Hypothalamus (tissue), 51 donors: ENCODE measurements at regions not wholly inside any gene's neighbourhood (a gene's known extent, or its start where the extent isn't known, plus 50 kb on each side); places are given as distances from the start of the nearest gene placed in this dataset.
"Not testable (repeated sequence)": the region's sequence is repeated elsewhere in the genome, so short reads cannot be mapped to it uniquely, and the experiment has no call there.

Experiments
- DNase-seq, 51 donors: peaks; one replicate each; lab custom pipeline; 2025; lab: John Stamatoyannopoulos, UW

GRCh38 chr19:29015569-29015968 lies 197.4 kb downstream of the UQCRFS1 start:
- DNase-seq, result no peak

- DNase-seq, result no peak
These were observed 198.0 kb downstream of the UQCRFS1 start for GRCh38 chr19:29014857-29015436.

- no peak for DNase-seq
These were observed 199.0 kb downstream of the UQCRFS1 start for GRCh38 chr19:29013988-29014387.

- no peak for DNase-seq
These were observed 199.6 kb downstream of the UQCRFS1 start for GRCh38 chr19:29013325-29013724.

- no peak for DNase-seq
These were observed 200.5 kb downstream of the UQCRFS1 start for GRCh38 chr19:29012457-29012856.

- DNase-seq, result peak in 4 of 51 donors; percentile 13 to 27 (median 14)
These were observed 202.7 kb downstream of the UQCRFS1 start for GRCh38 chr19:29010276-29010675.

- no peak for DNase-seq
These were observed 206.8 kb downstream of the UQCRFS1 start for GRCh38 chr19:29006057-29006735.

- no peak for DNase-seq
These were observed 208.2 kb downstream of the UQCRFS1 start for GRCh38 chr19:29004796-29005195.

- no peak for DNase-seq
These were observed 209.1 kb downstream of the UQCRFS1 start for GRCh38 chr19:29003641-29004409.

GRCh38 chr19:29002336-29002735 lies 210.6 kb downstream of the UQCRFS1 start:
- DNase-seq, result peak in 19 of 51 donors; percentile 7 to 57 (median 22)

- peak in 9 of 51 donors; percentile 11 to 57 (median 26) for DNase-seq
These were observed 211.2 kb downstream of the UQCRFS1 start for GRCh38 chr19:29001597-29002245.

GRCh38 chr19:29001141-29001581 lies 211.8 kb downstream of the UQCRFS1 start:
- DNase-seq, result peak in 8 of 51 donors; percentile 16 to 44 (median 26)

- no peak for DNase-seq
These were observed 213.1 kb downstream of the UQCRFS1 start for GRCh38 chr19:28999724-29000433.

- DNase-seq, result no peak
These were observed 214.0 kb downstream of the UQCRFS1 start for GRCh38 chr19:28998974-28999373.

GRCh38 chr19:28997866-28998265 lies 215.1 kb downstream of the UQCRFS1 start:
- DNase-seq, result not testable (repeated sequence)

GRCh38 chr19:28990522-28990921 lies 222.4 kb downstream of the UQCRFS1 start:
- no peak for DNase-seq

GRCh38 chr19:28989739-28990138 lies 223.2 kb downstream of the UQCRFS1 start:
- DNase-seq, result no peak

GRCh38 chr19:28988066-28988465 lies 224.9 kb downstream of the UQCRFS1 start:
- no peak for DNase-seq

GRCh38 chr19:28987177-28987576 lies 225.8 kb downstream of the UQCRFS1 start:
- DNase-seq, result no peak

GRCh38 chr19:28985201-28985600 lies 227.8 kb downstream of the UQCRFS1 start:
- DNase-seq, result no peak
